Muscle of leg (tissue), 3 donors: ENCODE measurements at regions not wholly inside any gene's neighbourhood (a gene's known extent, or its start where the extent isn't known, plus 50 kb on each side); places are given as distances from the start of the nearest gene placed in this dataset.
"Not testable (repeated sequence)": the region's sequence is repeated elsewhere in the genome, so short reads cannot be mapped to it uniquely, and the experiment has no call there.

ENCODE experiments used
- DNase-seq: peaks from one replicate; pipeline ENCODE4 v3.0.0; 2013
- H3K27ac ChIP-seq: one replicate; pipeline ENCODE4 v1.5.1; 2013; ENCODE audit warnings: mild to moderate bottlenecking, low read length, control low read depth
- H3K27me3 ChIP-seq: one replicate; pipeline ENCODE4 v1.6.1; 2013; ENCODE audit warnings: low read length; ENCODE audit not compliant: control insufficient read depth, insufficient read depth
- H3K36me3 ChIP-seq: one replicate; pipeline ENCODE4 v1.6.1; 2013; ENCODE audit warnings: low read length; ENCODE audit not compliant: control insufficient read depth, insufficient read depth
- H3K4me1 ChIP-seq: one replicate; pipeline ENCODE4 v1.6.1; 2013; ENCODE audit warnings: low read length; ENCODE audit not compliant: control insufficient read depth, insufficient read depth
- H3K4me3 ChIP-seq: one replicate; pipeline ENCODE4 v1.5.1; 2013; ENCODE audit warnings: low read length, control low read depth
- H3K9me3 ChIP-seq: replicated peaks from 2 replicates; pipeline ENCODE4 v1.6.1; 2013; ENCODE audit warnings: low read depth, low read length; ENCODE audit not compliant: control insufficient read depth
- WGBS: methylation state at CpG from one replicate; pipeline ENCODE4 v1.1.5; 2013; ENCODE audit warnings: missing lambda C conversion rate; ENCODE audit not compliant: insufficient coverage; 5-methylcytosine and 5-hydroxymethylcytosine counted together

GRCh38 chr9:15080401-15080800 lies 170.2 kb upstream of the FREM1 start:
- Histone ChIP-seq H3K27me3 (no peaks in the 10 kb centered on the region), H3K36me3 (no peaks in the 10 kb centered on the region), H3K9me3 (no peaks in the 10 kb centered on the region), H3K27ac (no peak overlapping the region), H3K4me1 (no peaks in the 10 kb centered on the region), H3K4me3 (no peak overlapping the region)
- WGBS: 96% methylated on average over 2 of the region's 3 CpGs
- no peak for DNase-seq

- 86% methylated on average over 2 of the region's 3 CpGs for WGBS
- H3K9me3 ChIP-seq: no peaks in the 10 kb centered on the region
These were observed 169.8 kb upstream of the FREM1 start for GRCh38 chr9:15079989-15080388.

GRCh38 chr9:15077946-15078729 lies 167.9 kb upstream of the FREM1 start:
- Histone ChIP-seq H3K27ac (no peak overlapping the region), H3K36me3 (no peaks in the 10 kb centered on the region), H3K4me3 (no peak overlapping the region), H3K27me3 (no peaks in the 10 kb centered on the region), H3K9me3 (no peaks in the 10 kb centered on the region), H3K4me1 (no peaks in the 10 kb centered on the region)
- DNase-seq: no peak
- no CpG with 5 or more reads among the region's 7 CpGs for WGBS

More at GRCh38 chr9:15079989-15080388, 169.8 kb upstream of the FREM1 start:
- no peak for DNase-seq
- H3K27me3 ChIP-seq: no peaks in the 10 kb centered on the region
- no peaks in the 10 kb centered on the region for H3K36me3 ChIP-seq
- no peaks in the 10 kb centered on the region for H3K4me1 ChIP-seq
- H3K27ac ChIP-seq: no peak overlapping the region
- no peak overlapping the region for H3K4me3 ChIP-seq

- H3K4me3 ChIP-seq: no peak overlapping the region
- no peaks in the 10 kb centered on the region for H3K9me3 ChIP-seq
- WGBS: no CpG with 5 or more reads among the region's 2 CpGs
- no peak overlapping the region for H3K27ac ChIP-seq
- H3K4me1 ChIP-seq: no peaks in the 10 kb centered on the region
- no peaks in the 10 kb centered on the region for H3K27me3 ChIP-seq
- DNase-seq: no peak
- H3K36me3 ChIP-seq: no peaks in the 10 kb centered on the region
These were observed 163.4 kb upstream of the FREM1 start for GRCh38 chr9:15073620-15074019.

GRCh38 chr9:15070716-15071115 lies 160.5 kb upstream of the FREM1 start:
- no peaks in the 10 kb centered on the region for H3K27me3 ChIP-seq
- no CpG with 5 or more reads among the region's 2 CpGs for WGBS
- no peak overlapping the region for H3K27ac ChIP-seq
- DNase-seq: no peak
- no peaks in the 10 kb centered on the region for H3K9me3 ChIP-seq
- H3K36me3 ChIP-seq: no peaks in the 10 kb centered on the region
- no peak overlapping the region for H3K4me3 ChIP-seq
- H3K4me1 ChIP-seq: no peaks in the 10 kb centered on the region

- no peaks in the 10 kb centered on the region for H3K27me3 ChIP-seq
- 80% methylated on average over 1 of the region's 4 CpGs for WGBS
- no peaks in the 10 kb centered on the region for H3K9me3 ChIP-seq
- DNase-seq: no peak
- no peaks in the 10 kb centered on the region for H3K36me3 ChIP-seq
- H3K4me3 ChIP-seq: no peak overlapping the region
- H3K27ac ChIP-seq: no peak overlapping the region
- H3K4me1 ChIP-seq: no peaks in the 10 kb centered on the region
These were observed 158.9 kb upstream of the FREM1 start for GRCh38 chr9:15069106-15069505.

GRCh38 chr9:15068261-15068660 lies 158.0 kb upstream of the FREM1 start:
- DNase-seq: no peak
- WGBS: no CpG with 5 or more reads among the region's 4 CpGs
- Histone ChIP-seq H3K27me3 (no peaks in the 10 kb centered on the region), H3K4me3 (no peak overlapping the region), H3K27ac (no peak overlapping the region), H3K9me3 (no peaks in the 10 kb centered on the region), H3K36me3 (no peaks in the 10 kb centered on the region), H3K4me1 (no peaks in the 10 kb centered on the region)

GRCh38 chr9:15059003-15059402 lies 148.8 kb upstream of the FREM1 start:
- no CpG with 5 or more reads among the region's 1 CpG for WGBS
- no peak for DNase-seq

GRCh38 chr9:15058236-15058635 lies 148.0 kb upstream of the FREM1 start:
- Histone ChIP-seq H3K27ac (no peak overlapping the region), H3K9me3 (no peaks in the 10 kb centered on the region), H3K4me3 (no peak overlapping the region), H3K27me3 (no peaks in the 10 kb centered on the region), H3K36me3 (no peaks in the 10 kb centered on the region), H3K4me1 (no peaks in the 10 kb centered on the region)
- whole genome bisulfite sequencing: no CpG with 5 or more reads among the region's 4 CpGs
- no peak for DNase-seq

More at GRCh38 chr9:15059003-15059402, 148.8 kb upstream of the FREM1 start:
- Histone ChIP-seq H3K36me3 (no peaks in the 10 kb centered on the region), H3K27ac (no peak overlapping the region), H3K27me3 (no peaks in the 10 kb centered on the region), H3K4me1 (no peaks in the 10 kb centered on the region), H3K9me3 (no peaks in the 10 kb centered on the region), H3K4me3 (no peak overlapping the region)

GRCh38 chr9:15055284-15055683 lies 145.1 kb upstream of the FREM1 start:
- not testable (repeated sequence) for H3K4me3 ChIP-seq, H3K27ac ChIP-seq, H3K4me1 ChIP-seq, H3K36me3 ChIP-seq, H3K27me3 ChIP-seq, H3K9me3 ChIP-seq
- 60% methylated on average over 1 of the region's 4 CpGs for WGBS
- DNase-seq: peak; percentile 64

GRCh38 chr9:15048772-15049171 lies 138.5 kb upstream of the FREM1 start:
- WGBS: no CpG with 5 or more reads among the region's 1 CpG
- Histone ChIP-seq H3K27me3 (no peaks in the 10 kb centered on the region), H3K27ac (no peak overlapping the region), H3K4me1 (no peaks in the 10 kb centered on the region), H3K36me3 (no peaks in the 10 kb centered on the region), H3K4me3 (no peak overlapping the region), H3K9me3 (no peaks in the 10 kb centered on the region)
- DNase-seq: no peak
